ENCODE measurements at regions not wholly inside any gene's neighbourhood (a gene's known extent, or its start where the extent isn't known, plus 50 kb on each side); places are given as distances from the start of the nearest gene placed in this dataset.

DNA sequence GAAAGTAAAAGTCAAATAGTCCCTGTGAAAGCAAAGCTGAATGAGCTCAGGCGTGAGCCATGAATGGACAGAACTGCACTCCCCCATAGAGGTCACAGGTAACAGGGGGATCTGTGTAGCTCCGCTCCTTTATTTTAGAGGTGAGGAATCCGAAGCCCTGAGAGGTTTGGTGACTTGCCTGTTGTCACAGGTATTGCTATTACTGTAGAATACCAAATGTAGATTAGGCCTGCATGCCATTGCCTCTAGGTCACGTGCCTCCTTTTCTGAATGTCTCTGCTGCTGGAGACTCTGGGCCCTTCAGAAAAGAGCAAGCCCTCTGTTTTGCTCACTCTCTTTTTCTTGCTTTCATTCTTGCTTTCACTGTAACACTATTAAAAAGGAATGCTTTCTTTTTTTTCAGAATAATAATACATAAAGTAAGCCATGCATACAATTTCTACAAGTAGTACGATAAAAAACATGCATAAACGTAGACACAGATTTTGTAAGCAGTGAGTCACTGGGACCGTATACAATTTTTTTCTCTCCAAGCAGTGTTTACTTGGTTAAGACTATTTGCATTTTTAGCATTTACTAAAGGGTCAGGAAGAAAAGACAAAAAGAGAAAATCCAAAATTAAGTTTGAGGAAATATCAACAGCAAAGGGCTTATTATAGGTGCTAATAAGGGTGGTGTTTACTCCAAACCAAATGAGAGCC, 568.7 kb upstream of the ADAMTS16 start:
- DNase-seq (ENCODE audit: low read depth, low spot score) (no peak), FAIRE-seq (no peak)
- H3K4me2 ChIP-seq (ENCODE audit: insufficient read depth, low read length) = no peak overlapping the region
- H3K79me2 ChIP-seq (ENCODE audit: control insufficient read depth, insufficient read depth, low read length) = no peaks in the 10 kb centered on the region
- no peak overlapping the region for H3K4me3 ChIP-seq (replicated peaks in 1 of 3; ENCODE audit: insufficient read depth in 1 of 3, low read depth in 1 of 3, low read length in 3 of 3)
- POLR2A ChIA-PET = no interaction called here
- no TSS peak for BruUV-seq (replicated peaks)
- H3K27ac ChIP-seq (ENCODE audit: insufficient read depth, low read depth, low read length) = no peak overlapping the region
- TF ChIP-seq EZH2 (IDR thresholded peaks at IDR 0.05; ENCODE audit: borderline replicate concordance, low read depth, low read length, severe bottlenecking) (no peak), POLR2A (IDR thresholded peaks at IDR 0.05; ENCODE audit: low read depth, low read length) (no peak), JUN (IDR thresholded peaks at IDR 0.05; ENCODE audit: borderline replicate concordance, insufficient read depth, insufficient read length, low read depth) (no peak), POLR2AphosphoS5 (IDR thresholded peaks at IDR 0.05; ENCODE audit: insufficient read depth, low read depth, low read length) (no peak), FOS (IDR thresholded peaks at IDR 0.05; ENCODE audit: borderline replicate concordance, insufficient read depth, low read length) (no peak), MYC (IDR thresholded peaks at IDR 0.05; ENCODE audit: low read depth, low read length) (no peak), GATA2 (IDR thresholded peaks at IDR 0.05; ENCODE audit: insufficient read depth, insufficient read length, low read depth, low read length) (no peak)
- TF ChIP-seq, protein P1, sequence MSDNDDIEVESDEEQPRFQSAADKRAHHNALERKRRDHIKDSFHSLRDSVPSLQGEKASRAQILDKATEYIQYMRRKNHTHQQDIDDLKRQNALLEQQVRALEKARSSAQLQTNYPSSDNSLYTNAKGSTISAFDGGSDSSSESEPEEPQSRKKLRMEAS (IDR thresholded peaks at IDR 0.05; ENCODE audit: insufficient read depth, insufficient read length) = no peak
- TF ChIP-seq, protein P2, sequence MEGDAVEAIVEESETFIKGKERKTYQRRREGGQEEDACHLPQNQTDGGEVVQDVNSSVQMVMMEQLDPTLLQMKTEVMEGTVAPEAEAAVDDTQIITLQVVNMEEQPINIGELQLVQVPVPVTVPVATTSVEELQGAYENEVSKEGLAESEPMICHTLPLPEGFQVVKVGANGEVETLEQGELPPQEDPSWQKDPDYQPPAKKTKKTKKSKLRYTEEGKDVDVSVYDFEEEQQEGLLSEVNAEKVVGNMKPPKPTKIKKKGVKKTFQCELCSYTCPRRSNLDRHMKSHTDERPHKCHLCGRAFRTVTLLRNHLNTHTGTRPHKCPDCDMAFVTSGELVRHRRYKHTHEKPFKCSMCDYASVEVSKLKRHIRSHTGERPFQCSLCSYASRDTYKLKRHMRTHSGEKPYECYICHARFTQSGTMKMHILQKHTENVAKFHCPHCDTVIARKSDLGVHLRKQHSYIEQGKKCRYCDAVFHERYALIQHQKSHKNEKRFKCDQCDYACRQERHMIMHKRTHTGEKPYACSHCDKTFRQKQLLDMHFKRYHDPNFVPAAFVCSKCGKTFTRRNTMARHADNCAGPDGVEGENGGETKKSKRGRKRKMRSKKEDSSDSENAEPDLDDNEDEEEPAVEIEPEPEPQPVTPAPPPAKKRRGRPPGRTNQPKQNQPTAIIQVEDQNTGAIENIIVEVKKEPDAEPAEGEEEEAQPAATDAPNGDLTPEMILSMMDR (IDR thresholded peaks at IDR 0.05; ENCODE audit: extremely low read depth in 1 of 2, insufficient read depth in 1 of 2, low read depth in 1 of 2, low read length in 2 of 2) = no peak
- peaks cover 5% of the 10 kb centered on the region for H3K9me3 ChIP-seq (replicated peaks; ENCODE audit: control insufficient read depth, insufficient read depth, low read length)
- H2AFZ ChIP-seq (ENCODE audit: low read depth, low read length) = no peak overlapping the region
- no peaks in the 10 kb centered on the region for H4K20me1 ChIP-seq (replicated peaks; ENCODE audit: control insufficient read depth, extremely low read depth, insufficient read depth, low read length)
- no peaks in the 10 kb centered on the region for H3K27me3 ChIP-seq (ENCODE audit: control insufficient read depth in 2 of 2, insufficient read depth in 2 of 2, low read length in 2 of 2)
- H3K9me1 ChIP-seq (replicated peaks; ENCODE audit: control insufficient read depth, extremely low read depth, insufficient read depth, low read length) = no peaks in the 10 kb centered on the region
- no peaks in the 10 kb centered on the region for H3K4me1 ChIP-seq (ENCODE audit: control insufficient read depth, extremely low read depth, insufficient read depth, low read length)
- dilution Hi-C loops (cut with MboI; ENCODE audit: extremely low pct_ligation_motif_present, low sequenced_read_pairs) (no loop called here), intact Hi-C loops (cut with micrococcal nuclease) (no loop called here)
- CTCF ChIA-PET = no interaction called here
- no peak overlapping the region for H3K9ac ChIP-seq (replicated peaks; ENCODE audit: extremely low read depth, insufficient read depth, low read length)
- no peaks in the 10 kb centered on the region for H3K36me3 ChIP-seq (ENCODE audit: control insufficient read depth in 2 of 2, extremely low read depth in 1 of 2, insufficient read depth in 2 of 2, low read length in 2 of 2)
